Stimulated activated CD8-positive, alpha-beta memory T cell treated with anti-CD3 and anti-CD28 coated beads, Interleukin-15, amount 100 ng/mL, for 24 hours (primary cell): ENCODE measurements at regions not wholly inside any gene's neighbourhood (a gene's known extent, or its start where the extent isn't known, plus 50 kb on each side); places are given as distances from the start of the nearest gene placed in this dataset.
"Not testable (repeated sequence)": the region's sequence is repeated elsewhere in the genome, so short reads cannot be mapped to it uniquely, and the experiment has no call there.

Source experiments
- DNase-seq: peaks from one replicate; pipeline ENCODE4 v3.0.0-alpha.2; 2020; ENCODE audit warnings: low read depth

GRCh38 chr19:30103981-30104380, 161.9 kb downstream of the URI1 start:
- no peak for DNase-seq

- no peak for DNase-seq
Observed at GRCh38 chr19:30105316-30105715, 163.3 kb downstream of the URI1 start.

GRCh38 chr19:30105727-30106126, 163.7 kb downstream of the URI1 start:
- DNase-seq = no peak

GRCh38 chr19:30106417-30107095, 164.5 kb downstream of the URI1 start:
- no peak for DNase-seq

- no peak for DNase-seq
Observed at GRCh38 chr19:30107251-30107650, 165.2 kb downstream of the URI1 start.

GRCh38 chr19:30109565-30109964, 167.5 kb downstream of the URI1 start:
- DNase-seq = no peak

- no peak for DNase-seq
Observed at GRCh38 chr19:30111021-30111855, 169.2 kb downstream of the URI1 start.

- DNase-seq = no peak
Observed at GRCh38 chr19:30112171-30112570, 170.1 kb downstream of the URI1 start.

GRCh38 chr19:30112666-30113065, 170.6 kb downstream of the URI1 start:
- DNase-seq = no peak

GRCh38 chr19:30113186-30113585, 171.1 kb downstream of the URI1 start:
- no peak for DNase-seq

- DNase-seq = not testable (repeated sequence)
Observed at GRCh38 chr19:30114095-30114494, 172.1 kb downstream of the URI1 start.

GRCh38 chr19:30115947-30116346, 173.9 kb downstream of the URI1 start:
- DNase-seq = no peak

- DNase-seq = no peak
Observed at GRCh38 chr19:30116530-30116929, 174.5 kb downstream of the URI1 start.

GRCh38 chr19:30116984-30117555, 175.0 kb downstream of the URI1 start:
- no peak for DNase-seq

- no peak for DNase-seq
Observed at GRCh38 chr19:30117636-30118145, 175.7 kb downstream of the URI1 start.

GRCh38 chr19:30118221-30118620, 176.2 kb downstream of the URI1 start:
- no peak for DNase-seq

- no peak for DNase-seq
Observed at GRCh38 chr19:30118760-30119159, 176.7 kb downstream of the URI1 start.

GRCh38 chr19:30119180-30119908, 177.3 kb downstream of the URI1 start:
- DNase-seq = no peak

- DNase-seq = no peak
Observed at GRCh38 chr19:30120860-30121484, 178.9 kb downstream of the URI1 start.

GRCh38 chr19:30122431-30122830, 180.4 kb downstream of the URI1 start:
- DNase-seq = no peak

- no peak for DNase-seq
Observed at GRCh38 chr19:30123119-30123518, 181.1 kb downstream of the URI1 start.

- DNase-seq = no peak
Observed at GRCh38 chr19:30123611-30124010, 181.6 kb downstream of the URI1 start.
